Loucy (cell line): ENCODE measurements at regions not wholly inside any gene's neighbourhood (a gene's known extent, or its start where the extent isn't known, plus 50 kb on each side); places are given as distances from the start of the nearest gene placed in this dataset.

Source experiments
- EZH2phosphoT487 ChIP-seq: fragments of 200-600 bp; IDR thresholded peaks from 2 replicates; pipeline ENCODE4 v1.6.1; 2018; ENCODE audit warnings: antibody characterized with exemption, mild to moderate bottlenecking, moderate library complexity, borderline replicate concordance
- TF ChIP-seq, protein P1 (sequence below): fragments of 200-600 bp; sonication (generic); conservative IDR thresholded peaks from 2 replicates; pipeline ENCODE4 v1.5.1; 2014; ENCODE audit warnings: mild to moderate bottlenecking, antibody characterized with exemption, low read length

DNA sequence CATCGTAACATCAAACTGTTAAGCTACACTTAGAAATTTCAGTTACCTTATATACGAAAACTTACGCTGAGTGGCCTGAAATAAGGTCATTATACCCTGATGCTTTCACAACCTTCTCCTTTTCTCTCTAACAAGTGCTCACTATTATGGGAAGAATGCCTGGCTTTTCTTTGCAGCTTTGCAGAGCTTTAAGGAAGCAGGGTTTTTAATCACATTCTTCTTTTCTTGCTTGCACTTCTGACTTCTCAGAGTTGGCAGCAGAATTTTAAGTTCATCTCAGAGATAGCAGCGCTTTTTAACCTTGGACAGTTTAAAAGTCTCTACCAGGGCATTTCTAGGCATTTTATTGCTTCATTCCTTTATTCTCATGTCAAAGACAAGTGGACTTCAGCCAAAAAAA lies 285.1 kb downstream of the SPRY2 start:
- TF ChIP-seq, protein P1, sequence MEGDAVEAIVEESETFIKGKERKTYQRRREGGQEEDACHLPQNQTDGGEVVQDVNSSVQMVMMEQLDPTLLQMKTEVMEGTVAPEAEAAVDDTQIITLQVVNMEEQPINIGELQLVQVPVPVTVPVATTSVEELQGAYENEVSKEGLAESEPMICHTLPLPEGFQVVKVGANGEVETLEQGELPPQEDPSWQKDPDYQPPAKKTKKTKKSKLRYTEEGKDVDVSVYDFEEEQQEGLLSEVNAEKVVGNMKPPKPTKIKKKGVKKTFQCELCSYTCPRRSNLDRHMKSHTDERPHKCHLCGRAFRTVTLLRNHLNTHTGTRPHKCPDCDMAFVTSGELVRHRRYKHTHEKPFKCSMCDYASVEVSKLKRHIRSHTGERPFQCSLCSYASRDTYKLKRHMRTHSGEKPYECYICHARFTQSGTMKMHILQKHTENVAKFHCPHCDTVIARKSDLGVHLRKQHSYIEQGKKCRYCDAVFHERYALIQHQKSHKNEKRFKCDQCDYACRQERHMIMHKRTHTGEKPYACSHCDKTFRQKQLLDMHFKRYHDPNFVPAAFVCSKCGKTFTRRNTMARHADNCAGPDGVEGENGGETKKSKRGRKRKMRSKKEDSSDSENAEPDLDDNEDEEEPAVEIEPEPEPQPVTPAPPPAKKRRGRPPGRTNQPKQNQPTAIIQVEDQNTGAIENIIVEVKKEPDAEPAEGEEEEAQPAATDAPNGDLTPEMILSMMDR, result no peak
- no peak for TF ChIP-seq EZH2phosphoT487
